GM18502 (cell line): ENCODE measurements at regions not wholly inside any gene's neighbourhood (a gene's known extent, or its start where the extent isn't known, plus 50 kb on each side); places are given as distances from the start of the nearest gene placed in this dataset.
"Not testable (repeated sequence)": the region's sequence is repeated elsewhere in the genome, so short reads cannot be mapped to it uniquely, and the experiment has no call there.

Source experiments
- ATAC-seq: cut with Tn5 transposase; IDR thresholded peaks from one replicate; pipeline ENCODE4 v1.9.1; 2021; ENCODE audit warnings: mild to moderate bottlenecking; ENCODE audit not compliant: unreplicated experiment, poor library complexity

DNA sequence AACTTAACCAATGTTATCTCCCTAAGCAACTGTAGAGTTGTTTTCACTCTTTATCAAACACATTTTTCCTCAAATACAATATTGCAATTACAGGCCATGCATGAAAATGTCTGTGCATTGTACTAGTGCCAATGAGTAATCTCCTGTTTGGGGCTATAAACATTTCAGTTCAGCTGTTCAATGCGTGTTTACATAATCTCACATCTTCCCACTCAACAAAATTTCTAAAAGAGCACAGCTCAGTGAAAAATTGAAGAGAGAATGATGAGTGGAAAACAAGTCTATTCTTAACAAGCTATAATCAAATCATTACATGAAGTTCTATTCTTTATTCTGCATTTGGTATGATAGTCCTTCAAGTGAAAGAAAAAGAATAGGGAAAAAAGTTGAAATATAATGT, 780.5 kb upstream of the CDH9 start:
- no peak for ATAC-seq

GRCh38 chr5:27814983-27815382, 776.6 kb upstream of the CDH9 start:
- ATAC-seq = no peak

GRCh38 chr5:27814286-27814685, 775.9 kb upstream of the CDH9 start:
- ATAC-seq = no peak

DNA sequence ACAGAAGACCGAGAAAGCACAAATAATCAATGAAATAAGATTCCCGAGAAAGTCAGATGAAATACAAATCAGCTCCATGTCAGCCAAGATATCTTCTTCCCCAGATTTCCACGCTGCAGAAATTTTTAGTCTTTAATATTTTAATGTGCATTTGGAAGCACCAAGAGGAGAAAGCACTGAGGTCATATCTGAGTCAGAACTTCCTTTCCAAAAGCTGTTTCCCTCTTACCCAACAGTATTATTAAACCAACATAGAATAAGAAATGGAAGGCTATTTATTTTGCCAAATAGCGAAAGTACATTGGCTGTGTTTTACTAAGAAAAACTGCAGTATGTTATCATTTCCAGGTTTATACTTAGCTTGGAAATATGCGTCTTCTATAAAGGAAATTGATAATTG, 772.1 kb upstream of the CDH9 start:
- no peak for ATAC-seq

DNA sequence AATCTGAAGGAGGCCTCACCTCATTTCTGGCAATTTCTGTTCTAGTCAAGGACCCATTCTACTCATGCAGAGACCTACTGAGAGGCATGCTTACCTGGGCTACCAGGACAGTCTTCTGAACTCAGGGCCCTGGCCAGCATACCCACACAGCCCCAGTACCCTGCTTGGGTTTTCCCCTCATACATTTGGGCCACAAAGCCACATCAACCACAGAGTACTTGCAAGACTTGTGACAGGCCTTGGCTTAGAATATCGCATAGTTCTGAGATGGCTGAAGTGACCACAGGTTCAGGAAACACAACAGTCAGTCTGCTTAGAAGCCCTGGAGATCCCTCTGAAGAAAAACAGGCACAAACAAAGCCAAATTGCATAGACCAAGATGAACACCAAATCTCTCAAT, 758.8 kb upstream of the CDH9 start:
- no peak for ATAC-seq

- no peak for ATAC-seq
Observed at GRCh38 chr5:27788184-27788583, 749.8 kb upstream of the CDH9 start.

DNA sequence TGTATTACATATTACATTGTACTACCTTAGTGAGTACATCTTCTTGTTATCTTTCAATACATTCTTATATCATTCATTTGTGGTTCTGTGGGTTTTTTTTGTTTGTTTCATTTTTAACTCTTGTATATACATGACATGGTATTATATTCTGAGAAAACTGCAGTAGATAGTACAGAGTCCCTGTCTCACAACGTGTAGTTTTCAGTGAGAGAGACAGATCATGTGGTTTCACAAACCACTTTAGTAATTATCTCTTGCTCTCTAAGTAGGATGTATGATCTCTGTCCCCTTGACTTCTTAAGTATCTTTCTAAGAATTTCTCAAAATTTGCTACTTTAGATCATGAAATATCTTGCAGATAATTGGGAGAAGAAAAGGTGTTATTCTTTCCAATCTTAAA, 745.9 kb upstream of the CDH9 start:
- ATAC-seq = no peak

DNA sequence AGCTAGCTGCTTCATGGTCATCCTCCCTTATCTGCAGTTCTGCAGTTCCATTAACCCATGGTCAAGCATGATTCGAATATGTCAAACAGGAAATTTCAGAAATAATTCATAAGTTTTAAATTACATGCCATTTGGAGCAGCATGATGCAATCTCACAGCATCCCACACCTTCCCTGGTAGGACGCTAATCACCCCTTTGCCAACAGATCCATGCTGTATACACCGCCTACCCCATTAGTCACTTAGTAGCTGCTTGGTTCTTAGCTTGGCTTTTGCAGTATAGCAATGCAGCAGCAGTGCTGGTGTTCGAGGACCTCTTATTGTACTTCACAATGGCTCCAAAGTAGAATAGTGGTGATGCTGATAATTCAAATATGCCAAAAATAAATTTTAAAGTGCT, 739.7 kb upstream of the CDH9 start:
- no peak for ATAC-seq

DNA sequence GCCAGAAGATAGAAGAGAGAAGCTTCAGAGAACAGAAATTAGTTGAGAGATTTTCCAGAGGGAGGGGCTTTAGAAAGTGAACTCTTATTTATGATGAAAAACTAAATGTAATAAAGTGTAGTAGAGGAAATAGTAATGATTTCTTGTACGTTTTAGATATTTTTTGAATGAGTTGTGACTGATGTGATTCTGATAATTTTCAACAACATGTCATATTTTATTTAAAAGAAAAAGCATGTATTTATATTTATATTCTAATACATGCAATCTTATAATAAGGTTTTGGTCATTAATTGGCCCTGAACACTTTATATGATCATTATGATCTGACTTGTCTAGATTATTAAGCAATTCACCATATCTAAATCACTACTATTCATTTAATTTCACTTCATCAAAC, 735.2 kb upstream of the CDH9 start:
- no peak for ATAC-seq

DNA sequence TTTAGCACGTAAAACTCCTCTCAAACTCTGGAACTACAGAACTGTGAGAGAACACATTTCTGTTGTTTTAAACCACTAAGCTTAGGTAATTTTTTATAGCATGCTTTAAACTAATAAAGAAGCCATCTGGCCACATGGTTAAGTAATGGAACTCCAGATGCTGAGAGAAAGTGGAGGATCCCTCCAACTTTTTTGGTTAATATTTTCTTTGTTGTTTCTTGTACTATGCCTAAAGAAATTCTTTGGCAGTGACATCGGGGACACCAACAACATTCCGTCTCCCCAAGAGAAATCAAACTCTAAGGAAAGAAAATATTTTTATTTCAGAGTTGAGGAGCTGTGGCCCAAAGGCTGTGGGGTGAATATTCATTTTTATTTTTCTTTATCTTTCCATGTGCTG, 734.8 kb upstream of the CDH9 start:
- no peak for ATAC-seq

DNA sequence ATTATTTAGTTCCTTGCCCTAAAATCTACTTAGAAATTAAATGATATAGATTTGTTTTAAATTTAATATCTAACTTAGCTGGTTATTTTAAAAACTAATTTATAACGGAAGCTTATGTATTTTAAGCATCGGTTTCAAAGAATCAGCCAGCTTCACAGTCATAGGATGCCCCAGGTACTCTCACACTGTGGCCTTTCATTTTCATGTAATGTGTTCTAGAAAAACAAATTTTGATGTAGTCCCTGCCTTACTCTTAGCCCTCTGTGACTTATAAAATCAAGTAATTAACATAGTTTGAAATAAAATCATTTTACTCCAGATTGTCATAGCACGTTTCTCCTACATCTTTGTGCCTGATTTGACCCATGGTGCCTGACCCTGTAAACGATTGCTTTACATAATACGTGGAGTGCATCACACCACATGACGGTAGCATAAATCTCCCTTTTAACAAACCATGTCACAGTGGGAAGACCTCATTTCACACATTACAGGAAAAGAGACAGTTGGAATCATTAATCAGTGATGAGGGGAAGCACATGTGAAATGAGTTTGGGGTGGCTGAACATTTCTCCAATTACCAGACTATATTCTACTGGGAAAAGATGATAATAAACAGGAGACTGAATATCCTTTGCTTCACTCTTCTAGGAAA, 731.5 kb upstream of the CDH9 start:
- ATAC-seq = no peak

GRCh38 chr5:27748847-27749246, 710.5 kb upstream of the CDH9 start:
- ATAC-seq = no peak

- ATAC-seq = not testable (repeated sequence)
Observed at GRCh38 chr5:27743383-27743979, 705.1 kb upstream of the CDH9 start.

DNA sequence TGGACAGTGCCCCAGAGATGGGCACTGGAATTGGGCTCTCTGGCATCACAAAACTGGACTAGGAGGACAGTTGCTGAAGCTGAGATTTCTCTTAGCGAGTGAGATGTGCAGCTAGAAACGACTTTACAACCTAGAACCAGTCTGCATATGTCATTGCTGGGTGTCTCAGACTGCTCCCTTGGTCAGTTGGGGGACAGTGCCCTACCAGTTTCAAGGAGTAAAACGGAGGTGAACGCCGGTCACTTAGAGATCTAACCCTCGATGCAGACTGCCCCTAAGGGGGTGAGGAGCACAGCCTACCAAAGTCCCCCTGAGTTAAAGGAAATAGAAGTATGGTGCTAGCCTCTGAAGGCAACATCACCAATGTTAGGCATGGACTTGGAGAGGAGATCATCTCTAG, 704.4 kb upstream of the CDH9 start:
- no peak for ATAC-seq

DNA sequence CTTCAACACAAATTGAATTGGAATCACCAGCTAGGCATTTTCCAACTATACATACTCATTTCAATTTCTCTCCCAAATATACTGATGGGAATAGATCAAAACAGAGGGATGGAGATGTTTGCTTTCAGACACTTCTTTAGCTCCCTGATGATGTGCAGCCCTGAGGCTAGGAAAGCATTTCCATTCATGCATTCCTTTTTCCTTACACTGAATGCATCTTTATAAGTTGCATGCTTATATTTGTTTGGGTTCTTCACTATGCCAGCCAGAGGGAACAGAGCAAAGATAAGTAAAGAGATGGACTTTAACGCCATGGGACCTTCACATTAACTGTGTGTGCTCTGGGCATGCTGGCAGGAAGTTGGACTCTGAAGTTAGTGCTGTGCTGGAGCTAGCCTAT, 696.5 kb upstream of the CDH9 start:
- no peak for ATAC-seq

DNA sequence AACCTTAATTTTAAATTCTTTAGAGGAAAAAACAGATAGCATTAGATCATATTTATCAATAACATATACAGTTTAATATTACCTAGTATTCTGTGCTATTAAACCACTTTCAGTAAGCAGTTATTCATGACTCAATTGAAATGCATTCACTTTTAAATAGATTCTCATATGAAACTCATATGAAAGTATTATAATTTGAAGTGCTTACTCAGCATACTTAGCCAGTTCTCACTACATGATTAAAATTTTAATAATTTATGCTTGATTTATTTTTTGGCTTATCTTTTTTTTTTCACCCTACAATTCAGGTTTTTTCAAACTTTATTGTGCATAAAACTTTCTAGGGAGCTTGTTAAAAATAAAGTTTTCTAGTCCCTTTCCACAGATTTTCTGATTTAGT, 694.9 kb upstream of the CDH9 start:
- ATAC-seq = no peak

GRCh38 chr5:27727254-27727653, 688.9 kb upstream of the CDH9 start:
- ATAC-seq = no peak

- no peak for ATAC-seq
Observed at GRCh38 chr5:27722337-27722736, 684.0 kb upstream of the CDH9 start.

- no peak for ATAC-seq
Observed at GRCh38 chr5:27708534-27708933, 670.1 kb upstream of the CDH9 start.

- ATAC-seq = no peak
Observed at GRCh38 chr5:27706832-27707231, 668.4 kb upstream of the CDH9 start.

GRCh38 chr5:27705661-27706060, 667.3 kb upstream of the CDH9 start:
- ATAC-seq = no peak
